Liver (tissue), 8 donors: ENCODE measurements at regions not wholly inside any gene's neighbourhood (a gene's known extent, or its start where the extent isn't known, plus 50 kb on each side); places are given as distances from the start of the nearest gene placed in this dataset.
"Not testable (repeated sequence)": the region's sequence is repeated elsewhere in the genome, so short reads cannot be mapped to it uniquely, and the experiment has no call there.

Experiments used
- DNase-seq: peaks from one replicate; pipeline ENCODE4 v3.0.0-alpha.2; 2017; ENCODE audit warnings: low spot score
- H3K27ac ChIP-seq, 2 donors: one replicate each; pipeline ENCODE4 v1.7.0; 2013; ENCODE audit warnings: inconsistent platforms in 2 of 2, low read length in 2 of 2, control low read depth in 1 of 2, low read depth in 1 of 2, mild to moderate bottlenecking in 1 of 2
- H3K27me3 ChIP-seq, 4 donors: one replicate each; pipeline versions ENCODE4 v1.6.1 to v1.7.0; 2013; ENCODE audit warnings: low read length in 3 of 4, inconsistent platforms in 1 of 4, mild to moderate bottlenecking in 1 of 4, moderate library complexity in 1 of 4; ENCODE audit not compliant: control insufficient read depth in 4 of 4, insufficient read depth in 4 of 4
- H3K36me3 ChIP-seq, 4 donors: one replicate each; pipeline versions ENCODE4 v1.6.1 to v1.7.0; 2013; ENCODE audit warnings: low read length in 3 of 4, mild to moderate bottlenecking in 3 of 4, low read depth in 1 of 4, moderate library complexity in 1 of 4; ENCODE audit not compliant: control insufficient read depth in 4 of 4, insufficient read depth in 3 of 4
- H3K4me1 ChIP-seq, 4 donors: one replicate each; pipeline versions ENCODE4 v1.6.1 to v1.7.0; 2013; ENCODE audit warnings: low read length in 3 of 4, mild to moderate bottlenecking in 3 of 4, moderate library complexity in 1 of 4; ENCODE audit not compliant: control insufficient read depth in 4 of 4, insufficient read depth in 4 of 4
- H3K4me3 ChIP-seq, 3 donors: one replicate each; pipeline versions ENCODE4 v1.6.1 to v1.7.0; 2013; ENCODE audit warnings: low read length in 3 of 3, control low read depth in 1 of 3, low read depth in 1 of 3, mild to moderate bottlenecking in 1 of 3
- H3K9ac ChIP-seq, 2 donors: one replicate each; pipeline ENCODE4 v1.7.0; 2013; ENCODE audit warnings: low read length in 2 of 2, mild to moderate bottlenecking in 2 of 2, moderate library complexity in 2 of 2, control low read depth in 1 of 2, low read depth in 1 of 2
- H3K9me3 ChIP-seq, 4 donors: one replicate each; pipeline versions ENCODE4 v1.6.1 to v1.7.0; 2013; ENCODE audit warnings: low read length in 3 of 4; ENCODE audit not compliant: control insufficient read depth in 4 of 4
- EGR1 ChIP-seq, 2 donors: IDR thresholded peaks; 2 replicates each; pipeline ENCODE4 v1.6.1; 2016 to 2018; ENCODE audit warnings: antibody characterized with exemption in 2 of 2, low read depth in 2 of 2
- FOXA1 ChIP-seq: IDR thresholded peaks from 2 replicates; pipeline ENCODE4 v1.6.1; 2016; ENCODE audit warnings: antibody characterized with exemption
- FOXA2 ChIP-seq: IDR thresholded peaks from 2 replicates; pipeline ENCODE4 v1.6.1; 2016; ENCODE audit warnings: antibody characterized with exemption
- GABPA ChIP-seq, 2 donors: IDR thresholded peaks in 1 of 2; conservative IDR thresholded peaks in 1 of 2; 2 replicates each; pipeline ENCODE4 v1.6.1; 2016; ENCODE audit warnings: antibody characterized with exemption in 2 of 2, mild to moderate bottlenecking in 1 of 2, moderate library complexity in 1 of 2
- HNF4A ChIP-seq, 2 donors: conservative IDR thresholded peaks; 2 replicates each; pipeline ENCODE4 v1.6.1; 2016; ENCODE audit warnings: antibody characterized with exemption in 2 of 2, mild to moderate bottlenecking in 2 of 2
- HNF4G ChIP-seq: IDR thresholded peaks from 2 replicates; pipeline ENCODE4 v1.6.1; 2016; ENCODE audit warnings: antibody characterized with exemption
- JUND ChIP-seq, 2 donors: IDR thresholded peaks; 2 replicates each; pipeline ENCODE4 v1.6.1; 2016; ENCODE audit warnings: antibody characterized with exemption in 2 of 2
- NR2F2 ChIP-seq: IDR thresholded peaks from 2 replicates; pipeline ENCODE4 v1.6.1; 2016; ENCODE audit warnings: antibody characterized with exemption
- RAD21 ChIP-seq, 2 donors: IDR thresholded peaks; 2 replicates each; pipeline ENCODE4 v1.6.1; 2016; ENCODE audit warnings: antibody characterized with exemption in 2 of 2, mild to moderate bottlenecking in 2 of 2
- RXRA ChIP-seq, 2 donors: IDR thresholded peaks; 2 replicates each; pipeline ENCODE4 v1.6.1; 2017 to 2018; ENCODE audit warnings: antibody characterized with exemption in 2 of 2, mild to moderate bottlenecking in 1 of 2
- SP1 ChIP-seq: IDR thresholded peaks from 2 replicates; pipeline ENCODE4 v1.6.1; 2018; ENCODE audit warnings: antibody characterized with exemption, mild to moderate bottlenecking
- TAF1 ChIP-seq: conservative IDR thresholded peaks from 2 replicates; pipeline ENCODE4 v1.6.1; 2016; ENCODE audit warnings: antibody characterized with exemption, mild to moderate bottlenecking
- YY1 ChIP-seq: IDR thresholded peaks from 2 replicates; pipeline ENCODE4 v1.6.1; 2016; ENCODE audit warnings: antibody characterized with exemption, mild to moderate bottlenecking
- WGBS: extraction: QIAGEN DNeasy Blood & Tissue Kit; methylation state at CpG from one replicate; pipeline ENCODE4 v1.1.7; 2013; 5-methylcytosine and 5-hydroxymethylcytosine counted together
- TF ChIP-seq, protein P1 (sequence below): fragments of 150-350 bp; IDR thresholded peaks from 2 replicates; pipeline ENCODE4 v1.5.1; 2017; ENCODE audit warnings: improper control_type of control experiment, low read depth, low read length; ENCODE audit not compliant: missing input control
- TF ChIP-seq, protein P2 (sequence below): IDR thresholded peaks from 2 replicates; pipeline ENCODE4 v1.6.1; 2016; ENCODE audit warnings: antibody characterized with exemption
- TF ChIP-seq, protein P3 (sequence below): IDR thresholded peaks from 2 replicates; pipeline ENCODE4 v1.6.1; 2016; ENCODE audit warnings: antibody characterized with exemption
- TF ChIP-seq, protein P4 (sequence below): IDR thresholded peaks from 2 replicates; pipeline ENCODE4 v1.6.1; 2016; ENCODE audit warnings: antibody characterized with exemption
- TF ChIP-seq, protein P5 (sequence below): IDR thresholded peaks from 2 replicates; pipeline ENCODE4 v1.6.1; 2016; ENCODE audit warnings: antibody characterized with exemption, mild to moderate bottlenecking
- donor health status: healthy.
- donor health status: healthy.
- donor health status: healthy.
- donor health status: healthy.
- donor health status: healthy.

DNA sequence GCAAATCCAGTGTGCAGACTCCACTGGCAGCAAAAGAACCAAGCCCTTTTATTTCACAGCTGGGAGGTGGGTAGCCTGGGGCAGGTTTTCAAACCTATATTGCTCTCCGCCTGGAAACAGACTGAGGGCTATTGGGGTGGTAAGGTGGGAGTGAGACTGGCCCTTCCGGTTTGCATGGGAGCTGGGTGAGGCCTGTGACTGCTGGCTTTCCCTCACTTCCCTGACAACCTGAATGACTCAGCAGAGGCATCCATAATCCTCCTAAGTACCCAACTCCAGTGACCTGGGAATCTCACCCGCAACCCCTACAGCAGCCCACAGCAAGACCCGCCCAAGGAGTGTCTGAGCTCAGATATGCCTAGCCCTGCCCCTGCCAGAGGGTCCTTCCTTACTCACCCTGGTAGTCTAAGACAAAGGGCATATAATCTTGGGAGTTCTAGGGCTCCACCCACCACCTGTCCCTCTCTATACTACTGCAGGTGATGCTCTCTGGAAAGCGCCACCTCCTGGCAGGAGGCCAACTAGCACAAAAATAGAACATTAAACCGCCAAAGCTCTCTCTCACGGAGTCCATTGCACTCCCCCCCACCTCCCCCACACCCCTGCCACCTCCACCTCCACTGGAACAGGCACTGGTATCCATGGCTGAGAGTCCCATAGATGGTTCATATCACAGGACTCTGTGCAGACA lies 602.0 kb upstream of the C16orf82 start:
- Histone ChIP-seq H3K4me3 (no peak overlapping the region), H3K4me1 (no peaks in the 10 kb centered on the region), H3K9ac (no peak overlapping the region), H3K27me3 (peaks cover 0 to 2% (median 0%) of the 10 kb centered on the region in 4 donors), H3K9me3 (no peaks in the 10 kb centered on the region), H3K36me3 (no peaks in the 10 kb centered on the region), H3K27ac (no peak overlapping the region)
- WGBS = 93% methylated on average over 7 of the region's 7 CpGs
- DNase-seq = no peak
- no peak for TF ChIP-seq EGR1 (IDR thresholded peaks at IDR 0.05; ENCODE audit: low read depth in 2 of 2)
- no peak for TF ChIP-seq FOXA2
- no peak for TF ChIP-seq SP1

DNA sequence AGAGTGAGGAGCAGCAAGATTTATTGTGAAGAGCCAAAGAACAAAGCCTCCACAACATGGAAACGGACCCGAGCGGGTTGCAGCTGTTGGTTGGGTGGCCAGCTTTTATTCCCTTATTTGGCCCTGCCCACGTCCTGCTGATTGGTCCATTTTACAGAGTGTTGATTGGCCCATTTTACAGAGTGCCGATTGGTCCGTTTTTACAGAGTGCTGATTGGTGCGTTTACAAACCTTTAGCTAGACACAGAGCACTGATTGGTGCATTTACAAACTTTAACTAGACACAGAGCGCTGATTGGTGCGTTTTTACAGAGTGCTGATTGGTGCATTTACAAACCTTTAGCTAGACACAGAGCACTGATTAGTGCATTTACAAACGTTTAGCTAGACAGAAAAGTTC lies 592.3 kb upstream of the C16orf82 start:
- WGBS = 82% methylated on average over 10 of the region's 10 CpGs
- not testable (repeated sequence) for DNase-seq, H3K9me3 ChIP-seq, H3K9ac ChIP-seq, H3K27ac ChIP-seq, H3K27me3 ChIP-seq, H3K4me3 ChIP-seq, H3K4me1 ChIP-seq, H3K36me3 ChIP-seq

DNA sequence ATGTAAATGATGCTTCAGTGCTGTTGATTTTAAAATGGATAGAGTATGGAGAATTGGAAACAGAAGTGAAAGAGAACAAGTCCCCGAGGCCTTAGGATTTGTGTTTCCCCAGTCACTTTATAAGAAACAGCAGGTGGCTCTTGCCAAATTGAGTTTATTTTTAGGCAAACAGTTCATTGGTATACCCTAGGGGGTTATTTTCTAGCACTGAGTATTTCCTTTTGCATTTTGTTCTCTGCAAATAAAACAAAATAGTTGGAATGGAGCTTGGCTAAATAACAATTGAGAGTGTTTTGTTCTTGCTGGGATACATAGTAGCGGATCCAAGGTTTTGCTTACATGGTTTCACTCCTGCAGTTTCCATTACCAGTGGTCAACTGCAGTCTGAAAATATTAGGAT lies 591.1 kb upstream of the C16orf82 start:
- peaks cover 0 to 3% (median 0%) of the 10 kb centered on the region in 4 donors for H3K27me3 ChIP-seq
- WGBS = 79% methylated on average over 2 of the region's 2 CpGs
- TF ChIP-seq TAF1 = no peak
- TF ChIP-seq, protein P1, sequence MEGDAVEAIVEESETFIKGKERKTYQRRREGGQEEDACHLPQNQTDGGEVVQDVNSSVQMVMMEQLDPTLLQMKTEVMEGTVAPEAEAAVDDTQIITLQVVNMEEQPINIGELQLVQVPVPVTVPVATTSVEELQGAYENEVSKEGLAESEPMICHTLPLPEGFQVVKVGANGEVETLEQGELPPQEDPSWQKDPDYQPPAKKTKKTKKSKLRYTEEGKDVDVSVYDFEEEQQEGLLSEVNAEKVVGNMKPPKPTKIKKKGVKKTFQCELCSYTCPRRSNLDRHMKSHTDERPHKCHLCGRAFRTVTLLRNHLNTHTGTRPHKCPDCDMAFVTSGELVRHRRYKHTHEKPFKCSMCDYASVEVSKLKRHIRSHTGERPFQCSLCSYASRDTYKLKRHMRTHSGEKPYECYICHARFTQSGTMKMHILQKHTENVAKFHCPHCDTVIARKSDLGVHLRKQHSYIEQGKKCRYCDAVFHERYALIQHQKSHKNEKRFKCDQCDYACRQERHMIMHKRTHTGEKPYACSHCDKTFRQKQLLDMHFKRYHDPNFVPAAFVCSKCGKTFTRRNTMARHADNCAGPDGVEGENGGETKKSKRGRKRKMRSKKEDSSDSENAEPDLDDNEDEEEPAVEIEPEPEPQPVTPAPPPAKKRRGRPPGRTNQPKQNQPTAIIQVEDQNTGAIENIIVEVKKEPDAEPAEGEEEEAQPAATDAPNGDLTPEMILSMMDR = no peak
- no peak for TF ChIP-seq YY1
- TF ChIP-seq HNF4A (conservative IDR thresholded peaks at IDR 0.05) = no peak
- TF ChIP-seq, protein P2, sequence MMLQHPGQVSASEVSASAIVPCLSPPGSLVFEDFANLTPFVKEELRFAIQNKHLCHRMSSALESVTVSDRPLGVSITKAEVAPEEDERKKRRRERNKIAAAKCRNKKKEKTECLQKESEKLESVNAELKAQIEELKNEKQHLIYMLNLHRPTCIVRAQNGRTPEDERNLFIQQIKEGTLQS = no peak
- no peak for TF ChIP-seq FOXA2
- no peak for TF ChIP-seq GABPA (IDR thresholded peaks at IDR 0.05 in 1 of 2, conservative IDR thresholded peaks at IDR 0.05 in 1 of 2)
- TF ChIP-seq, protein P3, sequence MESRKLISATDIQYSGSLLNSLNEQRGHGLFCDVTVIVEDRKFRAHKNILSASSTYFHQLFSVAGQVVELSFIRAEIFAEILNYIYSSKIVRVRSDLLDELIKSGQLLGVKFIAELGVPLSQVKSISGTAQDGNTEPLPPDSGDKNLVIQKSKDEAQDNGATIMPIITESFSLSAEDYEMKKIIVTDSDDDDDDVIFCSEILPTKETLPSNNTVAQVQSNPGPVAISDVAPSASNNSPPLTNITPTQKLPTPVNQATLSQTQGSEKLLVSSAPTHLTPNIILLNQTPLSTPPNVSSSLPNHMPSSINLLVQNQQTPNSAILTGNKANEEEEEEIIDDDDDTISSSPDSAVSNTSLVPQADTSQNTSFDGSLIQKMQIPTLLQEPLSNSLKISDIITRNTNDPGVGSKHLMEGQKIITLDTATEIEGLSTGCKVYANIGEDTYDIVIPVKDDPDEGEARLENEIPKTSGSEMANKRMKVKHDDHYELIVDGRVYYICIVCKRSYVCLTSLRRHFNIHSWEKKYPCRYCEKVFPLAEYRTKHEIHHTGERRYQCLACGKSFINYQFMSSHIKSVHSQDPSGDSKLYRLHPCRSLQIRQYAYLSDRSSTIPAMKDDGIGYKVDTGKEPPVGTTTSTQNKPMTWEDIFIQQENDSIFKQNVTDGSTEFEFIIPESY = no peak
- no peak for TF ChIP-seq JUND (IDR thresholded peaks at IDR 0.05)
- TF ChIP-seq, protein P4, sequence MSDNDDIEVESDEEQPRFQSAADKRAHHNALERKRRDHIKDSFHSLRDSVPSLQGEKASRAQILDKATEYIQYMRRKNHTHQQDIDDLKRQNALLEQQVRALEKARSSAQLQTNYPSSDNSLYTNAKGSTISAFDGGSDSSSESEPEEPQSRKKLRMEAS = no peak
- no peak for TF ChIP-seq EGR1 (IDR thresholded peaks at IDR 0.05; ENCODE audit: low read depth in 2 of 2)
- TF ChIP-seq FOXA1 = no peak
- TF ChIP-seq, protein P5, sequence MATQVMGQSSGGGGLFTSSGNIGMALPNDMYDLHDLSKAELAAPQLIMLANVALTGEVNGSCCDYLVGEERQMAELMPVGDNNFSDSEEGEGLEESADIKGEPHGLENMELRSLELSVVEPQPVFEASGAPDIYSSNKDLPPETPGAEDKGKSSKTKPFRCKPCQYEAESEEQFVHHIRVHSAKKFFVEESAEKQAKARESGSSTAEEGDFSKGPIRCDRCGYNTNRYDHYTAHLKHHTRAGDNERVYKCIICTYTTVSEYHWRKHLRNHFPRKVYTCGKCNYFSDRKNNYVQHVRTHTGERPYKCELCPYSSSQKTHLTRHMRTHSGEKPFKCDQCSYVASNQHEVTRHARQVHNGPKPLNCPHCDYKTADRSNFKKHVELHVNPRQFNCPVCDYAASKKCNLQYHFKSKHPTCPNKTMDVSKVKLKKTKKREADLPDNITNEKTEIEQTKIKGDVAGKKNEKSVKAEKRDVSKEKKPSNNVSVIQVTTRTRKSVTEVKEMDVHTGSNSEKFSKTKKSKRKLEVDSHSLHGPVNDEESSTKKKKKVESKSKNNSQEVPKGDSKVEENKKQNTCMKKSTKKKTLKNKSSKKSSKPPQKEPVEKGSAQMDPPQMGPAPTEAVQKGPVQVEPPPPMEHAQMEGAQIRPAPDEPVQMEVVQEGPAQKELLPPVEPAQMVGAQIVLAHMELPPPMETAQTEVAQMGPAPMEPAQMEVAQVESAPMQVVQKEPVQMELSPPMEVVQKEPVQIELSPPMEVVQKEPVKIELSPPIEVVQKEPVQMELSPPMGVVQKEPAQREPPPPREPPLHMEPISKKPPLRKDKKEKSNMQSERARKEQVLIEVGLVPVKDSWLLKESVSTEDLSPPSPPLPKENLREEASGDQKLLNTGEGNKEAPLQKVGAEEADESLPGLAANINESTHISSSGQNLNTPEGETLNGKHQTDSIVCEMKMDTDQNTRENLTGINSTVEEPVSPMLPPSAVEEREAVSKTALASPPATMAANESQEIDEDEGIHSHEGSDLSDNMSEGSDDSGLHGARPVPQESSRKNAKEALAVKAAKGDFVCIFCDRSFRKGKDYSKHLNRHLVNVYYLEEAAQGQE = no peak
- no peak for TF ChIP-seq RAD21 (IDR thresholded peaks at IDR 0.05)
- TF ChIP-seq NR2F2 = no peak
- TF ChIP-seq HNF4G = no peak
- TF ChIP-seq SP1 = no peak
- TF ChIP-seq RXRA (IDR thresholded peaks at IDR 0.05) = no peak
- no peak for DNase-seq
- H3K9me3 ChIP-seq = peaks cover 0 to 9% (median 4%) of the 10 kb centered on the region in 4 donors
- no peak overlapping the region for H3K9ac ChIP-seq
- no peaks in the 10 kb centered on the region for H3K36me3 ChIP-seq
- no peak overlapping the region for H3K4me3 ChIP-seq
- no peak overlapping the region for H3K27ac ChIP-seq
- H3K4me1 ChIP-seq = no peaks in the 10 kb centered on the region
